Memory B cell (primary cell): ENCODE measurements at regions not wholly inside any gene's neighbourhood (a gene's known extent, or its start where the extent isn't known, plus 50 kb on each side); places are given as distances from the start of the nearest gene placed in this dataset.
"Not testable (repeated sequence)": the region's sequence is repeated elsewhere in the genome, so short reads cannot be mapped to it uniquely, and the experiment has no call there.

Experiments
- ATAC-seq: fragments of 150-1000 bp; cut with Tn5 transposase; 2 replicates; pipeline ENCODE4 v1.10.0; 2021; ENCODE audit warnings: low read depth, mild to moderate bottlenecking, moderate library complexity
- DNase-seq, 2 donors: peaks; one replicate each; pipeline ENCODE4 v3.0.0; 2022; ENCODE audit warnings: low spot score in 2 of 2
- H3K27ac Mint-ChIP-seq: one replicate; pipeline ENCODE4 v1.8.0; 2022; ENCODE audit warnings: mild to moderate bottlenecking, moderate library complexity, mixed read lengths
- H3K27me3 Mint-ChIP-seq: one replicate; pipeline ENCODE4 v1.8.0; 2022; ENCODE audit warnings: mixed read lengths
- H3K36me3 Mint-ChIP-seq: one replicate; pipeline ENCODE4 v1.8.0; 2022; ENCODE audit warnings: mild to moderate bottlenecking, mixed read lengths
- H3K4me1 Mint-ChIP-seq: one replicate; pipeline ENCODE4 v1.8.0; 2022; ENCODE audit warnings: mixed read lengths
- H3K4me3 Mint-ChIP-seq: one replicate; pipeline ENCODE4 v1.8.0; 2022; ENCODE audit warnings: mild to moderate bottlenecking, moderate library complexity, mixed read lengths
- H3K9me3 Mint-ChIP-seq: one replicate; pipeline ENCODE4 v1.8.0; 2022; ENCODE audit warnings: mixed read lengths

- DNase-seq (no peak), ATAC-seq (no peak)
- H3K27ac Mint-ChIP-seq: no peak overlapping the region
- H3K4me3 Mint-ChIP-seq: no peak overlapping the region
- no peaks in the 10 kb centered on the region for H3K9me3 Mint-ChIP-seq
- no peaks in the 10 kb centered on the region for H3K27me3 Mint-ChIP-seq
- no peaks in the 10 kb centered on the region for H3K4me1 Mint-ChIP-seq
- H3K36me3 Mint-ChIP-seq: no peaks in the 10 kb centered on the region
Measured at GRCh38 chr5:118441034-118441433, 547.3 kb downstream of the DTWD2 start.

DNA sequence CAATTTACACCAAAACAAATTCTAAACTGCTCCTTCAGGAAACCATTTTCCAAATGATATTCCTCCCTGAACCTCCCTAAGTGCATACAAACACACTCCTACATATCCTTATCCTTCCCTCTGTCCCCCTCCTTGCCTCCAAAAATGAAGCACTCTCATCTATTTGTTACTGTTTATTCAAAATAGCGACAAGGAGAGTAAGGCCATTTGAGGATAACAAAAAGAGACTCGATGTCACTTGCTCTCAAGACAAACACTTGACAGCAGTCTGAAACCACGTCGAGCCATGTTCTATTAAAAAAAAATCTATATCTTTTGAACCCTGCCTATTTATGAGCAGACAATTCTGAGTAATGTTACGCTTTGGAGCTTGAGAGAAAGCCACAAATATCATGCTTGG, 547.9 kb downstream of the DTWD2 start:
- Mint-ChIP-seq H3K9me3 (no peaks in the 10 kb centered on the region), H3K27ac (no peak overlapping the region), H3K27me3 (no peaks in the 10 kb centered on the region), H3K4me1 (no peaks in the 10 kb centered on the region), H3K4me3 (no peak overlapping the region), H3K36me3 (no peaks in the 10 kb centered on the region)
- ATAC-seq: no peak
- no peak for DNase-seq

GRCh38 chr5:118439831-118440230, 548.5 kb downstream of the DTWD2 start:
- ATAC-seq: no peak
- DNase-seq: no peak

GRCh38 chr5:118435131-118435530, 553.2 kb downstream of the DTWD2 start:
- Mint-ChIP-seq H3K27me3 (no peaks in the 10 kb centered on the region), H3K4me3 (no peak overlapping the region), H3K27ac (no peak overlapping the region), H3K36me3 (no peaks in the 10 kb centered on the region), H3K4me1 (no peaks in the 10 kb centered on the region), H3K9me3 (no peaks in the 10 kb centered on the region)
- DNase-seq: no peak
- ATAC-seq: no peak

More at GRCh38 chr5:118439831-118440230, 548.5 kb downstream of the DTWD2 start:
- Mint-ChIP-seq H3K4me3 (no peak overlapping the region), H3K4me1 (no peaks in the 10 kb centered on the region), H3K36me3 (no peaks in the 10 kb centered on the region), H3K9me3 (no peaks in the 10 kb centered on the region), H3K27ac (no peak overlapping the region), H3K27me3 (no peaks in the 10 kb centered on the region)

GRCh38 chr5:118434522-118434921, 553.8 kb downstream of the DTWD2 start:
- ATAC-seq: no peak

GRCh38 chr5:118430076-118430475, 558.3 kb downstream of the DTWD2 start:
- H3K27ac Mint-ChIP-seq: no peak overlapping the region
- no peaks in the 10 kb centered on the region for H3K4me1 Mint-ChIP-seq
- H3K9me3 Mint-ChIP-seq: peaks cover 4% of the 10 kb centered on the region
- no peaks in the 10 kb centered on the region for H3K27me3 Mint-ChIP-seq
- H3K4me3 Mint-ChIP-seq: no peak overlapping the region
- no peak for ATAC-seq
- H3K36me3 Mint-ChIP-seq: no peaks in the 10 kb centered on the region
- DNase-seq: no peak

More at GRCh38 chr5:118434522-118434921, 553.8 kb downstream of the DTWD2 start:
- Mint-ChIP-seq H3K27ac (no peak overlapping the region), H3K4me1 (no peaks in the 10 kb centered on the region), H3K4me3 (no peak overlapping the region), H3K9me3 (no peaks in the 10 kb centered on the region), H3K27me3 (no peaks in the 10 kb centered on the region), H3K36me3 (no peaks in the 10 kb centered on the region)
- no peak for DNase-seq

- peaks cover 2% of the 10 kb centered on the region for H3K9me3 Mint-ChIP-seq
- no peaks in the 10 kb centered on the region for H3K36me3 Mint-ChIP-seq
- no peak for ATAC-seq
- peaks cover 6% of the 10 kb centered on the region for H3K27me3 Mint-ChIP-seq
- H3K4me3 Mint-ChIP-seq: no peak overlapping the region
- no peaks in the 10 kb centered on the region for H3K4me1 Mint-ChIP-seq
- H3K27ac Mint-ChIP-seq: no peak overlapping the region
- no peak for DNase-seq
Measured at GRCh38 chr5:118407958-118408357, 580.4 kb downstream of the DTWD2 start.

GRCh38 chr5:118405650-118406061, 582.7 kb downstream of the DTWD2 start:
- no peaks in the 10 kb centered on the region for H3K4me1 Mint-ChIP-seq
- H3K27me3 Mint-ChIP-seq: peaks cover 4% of the 10 kb centered on the region
- no peak for ATAC-seq
- no peaks in the 10 kb centered on the region for H3K9me3 Mint-ChIP-seq
- no peak overlapping the region for H3K27ac Mint-ChIP-seq
- no peak for DNase-seq
- H3K36me3 Mint-ChIP-seq: no peaks in the 10 kb centered on the region
- H3K4me3 Mint-ChIP-seq: no peak overlapping the region

DNA sequence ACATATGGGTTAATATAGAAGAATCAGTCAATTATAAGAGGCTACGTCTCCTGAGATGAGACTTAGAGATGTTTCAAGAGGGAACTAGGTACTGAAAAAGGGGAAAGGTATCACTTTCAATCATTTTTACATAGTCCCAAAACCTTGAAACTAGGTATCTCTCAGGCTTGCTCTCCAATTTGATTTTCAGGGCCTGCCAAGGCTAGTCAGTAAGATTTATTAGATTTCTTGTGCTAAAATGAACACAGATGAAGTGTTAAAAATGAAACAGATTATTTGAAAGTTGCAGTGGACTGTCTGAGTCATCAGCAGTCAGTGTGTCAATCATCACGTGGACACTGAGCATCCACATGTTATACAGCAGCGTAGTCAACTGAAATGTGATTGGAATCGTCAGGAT, 591.1 kb downstream of the DTWD2 start:
- no peak for ATAC-seq
- Mint-ChIP-seq H3K27me3 (no peaks in the 10 kb centered on the region), H3K27ac (no peak overlapping the region), H3K36me3 (no peaks in the 10 kb centered on the region), H3K9me3 (no peaks in the 10 kb centered on the region), H3K4me1 (no peaks in the 10 kb centered on the region), H3K4me3 (no peak overlapping the region)
- DNase-seq: no peak

GRCh38 chr5:118392491-118392890, 595.9 kb downstream of the DTWD2 start:
- H3K36me3 Mint-ChIP-seq: no peaks in the 10 kb centered on the region
- ATAC-seq (no peak), DNase-seq (no peak)
- H3K9me3 Mint-ChIP-seq: no peaks in the 10 kb centered on the region
- H3K27ac Mint-ChIP-seq: no peak overlapping the region
- H3K27me3 Mint-ChIP-seq: no peaks in the 10 kb centered on the region
- H3K4me1 Mint-ChIP-seq: no peaks in the 10 kb centered on the region
- H3K4me3 Mint-ChIP-seq: no peak overlapping the region

- not testable (repeated sequence) for H3K36me3 Mint-ChIP-seq, H3K9me3 Mint-ChIP-seq, H3K4me3 Mint-ChIP-seq, H3K27me3 Mint-ChIP-seq, H3K27ac Mint-ChIP-seq, DNase-seq, ATAC-seq, H3K4me1 Mint-ChIP-seq
Measured at GRCh38 chr5:118382931-118383330, 605.4 kb downstream of the DTWD2 start.

DNA sequence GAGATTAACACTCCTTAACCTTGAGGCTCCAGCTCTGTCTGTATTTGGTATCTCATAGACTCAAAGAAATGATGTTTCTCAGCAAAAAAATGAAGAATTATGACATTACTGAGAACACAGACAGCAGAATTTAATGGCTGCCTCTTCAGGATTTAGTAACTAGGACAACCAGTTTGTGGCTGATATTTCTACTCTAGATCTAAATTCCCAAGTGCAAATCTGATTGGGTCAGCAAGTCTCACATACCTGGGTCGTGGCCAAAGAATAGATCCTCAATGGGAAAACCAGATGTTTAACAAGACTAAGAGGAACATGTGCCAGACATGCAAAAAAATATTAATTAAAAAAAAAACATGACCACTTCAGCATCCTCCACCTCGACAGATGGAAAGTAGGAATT, 608.9 kb downstream of the DTWD2 start:
- no peak for DNase-seq
- peaks cover under 1% of the 10 kb centered on the region for H3K27me3 Mint-ChIP-seq
- no peaks in the 10 kb centered on the region for H3K4me1 Mint-ChIP-seq
- ATAC-seq: no peak
- H3K9me3 Mint-ChIP-seq: peaks cover 4% of the 10 kb centered on the region
- H3K27ac Mint-ChIP-seq: no peak overlapping the region
- H3K4me3 Mint-ChIP-seq: no peak overlapping the region
- no peaks in the 10 kb centered on the region for H3K36me3 Mint-ChIP-seq

DNA sequence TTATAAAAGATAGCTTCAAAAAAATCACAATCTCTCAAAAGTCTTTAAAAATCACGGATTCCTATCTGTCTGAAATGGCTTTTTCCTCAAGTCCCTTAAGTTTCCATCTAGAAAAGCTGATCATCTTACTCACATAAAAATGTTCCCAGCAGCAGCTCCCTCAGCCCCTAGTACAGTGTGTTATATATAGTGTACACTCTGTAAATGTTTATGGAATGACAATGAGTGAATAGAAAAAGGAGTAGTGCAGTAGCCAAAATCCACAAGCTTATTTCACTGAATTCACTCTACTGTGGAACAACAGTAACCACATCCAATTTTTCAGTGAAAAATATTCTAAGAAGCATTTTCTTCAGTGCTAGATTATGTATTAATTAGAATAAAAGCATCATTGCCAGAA, 609.4 kb downstream of the DTWD2 start:
- DNase-seq: no peak
- no peak overlapping the region for H3K4me3 Mint-ChIP-seq
- H3K27ac Mint-ChIP-seq: no peak overlapping the region
- peaks cover 2% of the 10 kb centered on the region for H3K27me3 Mint-ChIP-seq
- no peaks in the 10 kb centered on the region for H3K4me1 Mint-ChIP-seq
- no peaks in the 10 kb centered on the region for H3K36me3 Mint-ChIP-seq
- peaks cover 2% of the 10 kb centered on the region for H3K9me3 Mint-ChIP-seq
- no peak for ATAC-seq

DNA sequence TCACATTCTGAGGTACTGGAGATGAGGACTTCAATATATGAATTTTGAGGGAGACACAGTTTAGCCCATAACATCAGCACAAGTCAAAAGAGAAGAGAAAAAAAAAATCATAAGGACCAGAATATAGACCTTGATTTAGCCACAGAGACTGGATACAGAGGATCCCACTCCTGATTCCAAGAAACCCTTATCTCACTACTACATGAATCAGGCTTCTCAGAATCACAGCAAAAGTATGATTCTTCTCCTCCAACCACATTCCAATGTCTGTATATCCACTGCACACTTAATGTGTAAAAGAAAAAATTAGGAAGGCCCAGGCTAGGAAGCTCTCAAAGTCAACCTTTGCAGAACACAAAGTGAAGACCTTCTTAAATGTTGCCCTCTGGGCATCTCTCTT, 610.9 kb downstream of the DTWD2 start:
- DNase-seq (no peak), ATAC-seq (no peak)
- Mint-ChIP-seq H3K36me3 (no peaks in the 10 kb centered on the region), H3K4me1 (no peaks in the 10 kb centered on the region), H3K27me3 (peaks cover 3% of the 10 kb centered on the region), H3K4me3 (no peak overlapping the region), H3K27ac (no peak overlapping the region), H3K9me3 (peaks cover 2% of the 10 kb centered on the region)

- ATAC-seq: no peak
- no peaks in the 10 kb centered on the region for H3K36me3 Mint-ChIP-seq
- no peaks in the 10 kb centered on the region for H3K9me3 Mint-ChIP-seq
- H3K4me1 Mint-ChIP-seq: no peaks in the 10 kb centered on the region
- no peak overlapping the region for H3K27ac Mint-ChIP-seq
- H3K4me3 Mint-ChIP-seq: no peak overlapping the region
- H3K27me3 Mint-ChIP-seq: peaks cover 4% of the 10 kb centered on the region
- no peak for DNase-seq
Measured at GRCh38 chr5:118371973-118372831, 616.1 kb downstream of the DTWD2 start.
